CD14-positive monocyte (primary cell): ENCODE measurements at regions not wholly inside any gene's neighbourhood (a gene's known extent, or its start where the extent isn't known, plus 50 kb on each side); places are given as distances from the start of the nearest gene placed in this dataset.

Source experiments
- DNase-seq, 3 donors: peaks; one replicate each; pipeline ENCODE4 v3.0.0-alpha.2; 2011 to 2022
- H2AFZ ChIP-seq: 2 replicates; pipeline ENCODE4 v1.6.0; 2012; ENCODE audit warnings: mild to moderate bottlenecking, low read depth, low read length, inconsistent platforms; ENCODE audit not compliant: insufficient read depth, poor library complexity, severe bottlenecking
- H3K27ac ChIP-seq, 2 donors: 1 replicate in 1 of 2; 2 replicates in 1 of 2; pipeline ENCODE4 v1.5.1; 2012 to 2013; ENCODE audit warnings: low read length in 2 of 2, control low read depth in 1 of 2, inconsistent platforms in 1 of 2, low read depth in 1 of 2, mild to moderate bottlenecking in 1 of 2
- H3K27me3 ChIP-seq, 2 donors: one replicate each; pipeline versions ENCODE4 v1.6.0 to v1.6.1; 2011 to 2013; ENCODE audit warnings: low read length in 2 of 2; ENCODE audit not compliant: control insufficient read depth in 2 of 2, insufficient read depth in 2 of 2
- H3K36me3 ChIP-seq, 2 donors: replicated peaks in 1 of 2; 1 replicate in 1 of 2; 2 replicates in 1 of 2; pipeline versions ENCODE4 v1.5.1 to v1.6.1; 2012 to 2013; ENCODE audit warnings: low read length in 2 of 2, control low read depth in 1 of 2, inconsistent platforms in 1 of 2, mild to moderate bottlenecking in 1 of 2; ENCODE audit not compliant: insufficient read depth in 2 of 2, control insufficient read depth in 1 of 2
- H3K4me1 ChIP-seq, 2 donors: 1 replicate in 1 of 2; 2 replicates in 1 of 2; pipeline versions ENCODE4 v1.5.1 to v1.6.1; 2012 to 2013; ENCODE audit warnings: low read length in 2 of 2, control low read depth in 1 of 2, inconsistent platforms in 1 of 2, mild to moderate bottlenecking in 1 of 2, moderate library complexity in 1 of 2; ENCODE audit not compliant: insufficient read depth in 2 of 2, control insufficient read depth in 1 of 2
- H3K4me2 ChIP-seq: replicated peaks from 2 replicates; pipeline ENCODE3; 2012; ENCODE audit warnings: low read length, moderate library complexity, mild to moderate bottlenecking; ENCODE audit not compliant: poor library complexity, severe bottlenecking; ENCODE audit errors: extremely low read depth
- H3K4me3 ChIP-seq, 3 experiments: fragments of 200-600 bp in 1 of 3; sonication (generic) in 1 of 3; replicated peaks in 1 of 3; 1 replicate in 2 of 3; 2 replicates in 1 of 3; pipeline ENCODE4 v1.5.1; 2011 to 2013; ENCODE audit warnings: low read length in 3 of 3, mild to moderate bottlenecking in 3 of 3, control low read depth in 2 of 3, low read depth in 2 of 3, inconsistent platforms in 1 of 3, moderate library complexity in 1 of 3
- H3K79me2 ChIP-seq: 2 replicates; pipeline ENCODE4 v1.6.0; 2012; ENCODE audit warnings: mild to moderate bottlenecking, control low read depth, inconsistent platforms, low read length, moderate library complexity; ENCODE audit not compliant: insufficient read depth
- H3K9ac ChIP-seq: 2 replicates; pipeline ENCODE4 v1.6.0; 2017; ENCODE audit warnings: low read length, mild to moderate bottlenecking; ENCODE audit not compliant: insufficient read depth, poor library complexity, severe bottlenecking
- H3K9me3 ChIP-seq, 2 donors: replicated peaks in 1 of 2; 1 replicate in 1 of 2; 2 replicates in 1 of 2; pipeline versions ENCODE4 v1.5.1 to v1.6.1; 2012 to 2013; ENCODE audit warnings: low read length in 2 of 2, control low read depth in 1 of 2; ENCODE audit not compliant: control insufficient read depth in 1 of 2, insufficient read depth in 1 of 2
- H4K20me1 ChIP-seq: 2 replicates; pipeline ENCODE4 v1.6.0; 2012; ENCODE audit warnings: mild to moderate bottlenecking, low read length, control low read depth, moderate library complexity; ENCODE audit not compliant: insufficient read depth
- H3K27ac Mint-ChIP-seq, 7 donors: one replicate each; pipeline ENCODE4 v1.8.0; 2020; ENCODE audit warnings: mild to moderate bottlenecking in 7 of 7, mixed read lengths in 7 of 7, moderate library complexity in 6 of 7, inconsistent platforms in 2 of 7
- H3K27me3 Mint-ChIP-seq, 3 donors: one replicate each; pipeline ENCODE4 v1.8.0; 2021 to 2022; ENCODE audit warnings: low read depth in 3 of 3, mild to moderate bottlenecking in 3 of 3, mixed read lengths in 3 of 3, moderate library complexity in 3 of 3, inconsistent platforms in 1 of 3
- H3K36me3 Mint-ChIP-seq, 2 donors: one replicate each; pipeline ENCODE4 v1.8.0; 2020; ENCODE audit warnings: mixed read lengths in 2 of 2, inconsistent platforms in 1 of 2, mild to moderate bottlenecking in 1 of 2
- H3K4me1 Mint-ChIP-seq: one replicate; pipeline ENCODE4 v1.8.0; 2020; ENCODE audit warnings: mild to moderate bottlenecking, mixed read lengths
- H3K4me3 Mint-ChIP-seq, 2 donors: one replicate each; pipeline ENCODE4 v1.8.0; 2020; ENCODE audit warnings: mild to moderate bottlenecking in 2 of 2, mixed read lengths in 2 of 2, moderate library complexity in 1 of 2
- H3K9me3 Mint-ChIP-seq, 7 donors: one replicate each; pipeline ENCODE4 v1.8.0; 2020 to 2022; ENCODE audit warnings: mixed read lengths in 7 of 7, mild to moderate bottlenecking in 6 of 7, moderate library complexity in 6 of 7, inconsistent platforms in 2 of 7
- WGBS: methylation state at CpG from one replicate; pipeline ENCODE4 v1.1.5; 2013; ENCODE audit warnings: missing lambda C conversion rate; ENCODE audit not compliant: insufficient coverage; 5-methylcytosine and 5-hydroxymethylcytosine counted together
- intact Hi-C, 2 donors: fragments of 100-400 bp; cut with micrococcal nuclease; formaldehyde crosslinking; loops; one replicate each; pipeline versions ENCODE4 v1.15.0 to v1.15.1; 2023
- TF ChIP-seq, protein P1 (sequence below): fragments of 200-600 bp; IDR thresholded peaks from one replicate; pipeline ENCODE4 v1.8.0; 2022; ENCODE audit warnings: antibody characterized with exemption, mild to moderate bottlenecking

- Histone ChIP-seq H2AFZ (no peak overlapping the region), H3K9ac (no peak overlapping the region), H3K4me3 (no peak overlapping the region), H3K27ac (no peak overlapping the region), H3K9me3 (no peaks in the 10 kb centered on the region), H3K4me1 (no peaks in the 10 kb centered on the region), H4K20me1 (no peaks in the 10 kb centered on the region), H3K79me2 (no peaks in the 10 kb centered on the region), H3K27me3 (peaks cover 0 to 2% of the 10 kb centered on the region in 2 donors), H3K4me2 (no peak overlapping the region), H3K36me3 (no peaks in the 10 kb centered on the region)
- Mint-ChIP-seq H3K27me3 (peaks cover 0 to 6% (median 4%) of the 10 kb centered on the region in 3 donors), H3K9me3 (no peaks in the 10 kb centered on the region), H3K27ac (no peak overlapping the region), H3K4me1 (no peaks in the 10 kb centered on the region), H3K4me3 (no peak overlapping the region), H3K36me3 (no peaks in the 10 kb centered on the region)
- DNase-seq, result no peak
- TF ChIP-seq, protein P1, sequence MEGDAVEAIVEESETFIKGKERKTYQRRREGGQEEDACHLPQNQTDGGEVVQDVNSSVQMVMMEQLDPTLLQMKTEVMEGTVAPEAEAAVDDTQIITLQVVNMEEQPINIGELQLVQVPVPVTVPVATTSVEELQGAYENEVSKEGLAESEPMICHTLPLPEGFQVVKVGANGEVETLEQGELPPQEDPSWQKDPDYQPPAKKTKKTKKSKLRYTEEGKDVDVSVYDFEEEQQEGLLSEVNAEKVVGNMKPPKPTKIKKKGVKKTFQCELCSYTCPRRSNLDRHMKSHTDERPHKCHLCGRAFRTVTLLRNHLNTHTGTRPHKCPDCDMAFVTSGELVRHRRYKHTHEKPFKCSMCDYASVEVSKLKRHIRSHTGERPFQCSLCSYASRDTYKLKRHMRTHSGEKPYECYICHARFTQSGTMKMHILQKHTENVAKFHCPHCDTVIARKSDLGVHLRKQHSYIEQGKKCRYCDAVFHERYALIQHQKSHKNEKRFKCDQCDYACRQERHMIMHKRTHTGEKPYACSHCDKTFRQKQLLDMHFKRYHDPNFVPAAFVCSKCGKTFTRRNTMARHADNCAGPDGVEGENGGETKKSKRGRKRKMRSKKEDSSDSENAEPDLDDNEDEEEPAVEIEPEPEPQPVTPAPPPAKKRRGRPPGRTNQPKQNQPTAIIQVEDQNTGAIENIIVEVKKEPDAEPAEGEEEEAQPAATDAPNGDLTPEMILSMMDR, result no peak
- no CpG with 5 or more reads among the region's 2 CpGs for WGBS
- intact Hi-C loops, result no loop called here
Measured at GRCh38 chr4:84441758-84442377, 57.2 kb downstream of the NKX6-1 start.

GRCh38 chr4:84439996-84440395 is 59.1 kb downstream of the NKX6-1 start:
- WGBS, result no CpG with 5 or more reads among the region's 3 CpGs
- H3K27ac ChIP-seq, result no peak overlapping the region
- no peaks in the 10 kb centered on the region for H3K36me3 Mint-ChIP-seq

More at GRCh38 chr4:84439996-84440395, 59.1 kb downstream of the NKX6-1 start:
- H3K79me2 ChIP-seq, result no peaks in the 10 kb centered on the region
- no peak for DNase-seq
- Mint-ChIP-seq H3K27me3 (peaks cover 0 to 6% (median 4%) of the 10 kb centered on the region in 3 donors), H3K4me1 (no peaks in the 10 kb centered on the region), H3K9me3 (no peaks in the 10 kb centered on the region), H3K27ac (peak overlapping the region in 1 of 7 donors; percentile 60), H3K4me3 (no peak overlapping the region)
- H2AFZ ChIP-seq, result no peak overlapping the region
- no peaks in the 10 kb centered on the region for H3K4me1 ChIP-seq
- H3K9me3 ChIP-seq, result no peaks in the 10 kb centered on the region
- no peaks in the 10 kb centered on the region for H4K20me1 ChIP-seq
- H3K4me2 ChIP-seq, result no peak overlapping the region
- H3K27me3 ChIP-seq, result no peaks in the 10 kb centered on the region
- H3K4me3 ChIP-seq, result no peak overlapping the region
- H3K36me3 ChIP-seq, result no peaks in the 10 kb centered on the region
- intact Hi-C loops, result no loop called here
- H3K9ac ChIP-seq, result no peak overlapping the region
- TF ChIP-seq, protein P1, result no peak
